ENCODE measurements at regions not wholly inside any gene's neighbourhood (a gene's known extent, or its start where the extent isn't known, plus 50 kb on each side); places are given as distances from the start of the nearest gene placed in this dataset.

GRCh38 chr2:163849756-163850435 lies 114.1 kb upstream of the FIGN start:
- 86 to 95% methylated on average over 3 of the region's 3 CpGs for WGBS, 2 donors (ENCODE audit: low coverage in 1 of 2)
- no peaks in the 10 kb centered on the region for H3K36me3 ChIP-seq
- H3K4me3 ChIP-seq, result no peak overlapping the region
- H3K27me3 ChIP-seq, result no peaks in the 10 kb centered on the region
- H3K4me1 ChIP-seq, result no peaks in the 10 kb centered on the region
- H3K9me3 ChIP-seq, result no peaks in the 10 kb centered on the region
- no peak for ATAC-seq
- TF ChIP-seq POLR2A (IDR thresholded peaks at IDR 0.05) (no peak), POLR2AphosphoS5 (IDR thresholded peaks at IDR 0.05) (no peak), EP300 (IDR thresholded peaks at IDR 0.05) (no peak), CTCF (IDR thresholded peaks at IDR 0.05) (no peak)
- no peak overlapping the region for H3K27ac ChIP-seq

GRCh38 chr2:163838890-163839289 lies 103.1 kb upstream of the FIGN start:
- Histone ChIP-seq H3K9me3 (no peaks in the 10 kb centered on the region), H3K36me3 (no peaks in the 10 kb centered on the region)

GRCh38 chr2:163836167-163836566 lies 100.4 kb upstream of the FIGN start:
- no peak overlapping the region for H3K4me3 ChIP-seq
- peaks cover 0 to 5% (median 0%) of the 10 kb centered on the region in 3 donors for H3K4me1 ChIP-seq
- H3K36me3 ChIP-seq, result no peaks in the 10 kb centered on the region
- H3K9me3 ChIP-seq, result no peaks in the 10 kb centered on the region
- no peak for ATAC-seq
- TF ChIP-seq CTCF (IDR thresholded peaks at IDR 0.05) (no peak), POLR2A (IDR thresholded peaks at IDR 0.05) (no peak), POLR2AphosphoS5 (IDR thresholded peaks at IDR 0.05) (no peak), EP300 (IDR thresholded peaks at IDR 0.05) (no peak)
- H3K27me3 ChIP-seq, result no peaks in the 10 kb centered on the region
- no peak overlapping the region for H3K27ac ChIP-seq

More at GRCh38 chr2:163838890-163839289, 103.1 kb upstream of the FIGN start:
- H3K4me1 ChIP-seq, result no peaks in the 10 kb centered on the region
- TF ChIP-seq EP300 (IDR thresholded peaks at IDR 0.05) (no peak), POLR2A (IDR thresholded peaks at IDR 0.05) (no peak), CTCF (IDR thresholded peaks at IDR 0.05) (no peak), POLR2AphosphoS5 (IDR thresholded peaks at IDR 0.05) (no peak)
- H3K27ac ChIP-seq, result no peak overlapping the region
- H3K4me3 ChIP-seq, result no peak overlapping the region
- no peak for ATAC-seq
- no peaks in the 10 kb centered on the region for H3K27me3 ChIP-seq

- no peak overlapping the region for H3K4me3 ChIP-seq
- no peaks in the 10 kb centered on the region for H3K36me3 ChIP-seq
- H3K4me1 ChIP-seq, result peaks cover 0 to 5% (median 0%) of the 10 kb centered on the region in 3 donors
- WGBS, 2 donors (ENCODE audit: low coverage in 1 of 2), result 82 to 94% methylated on average over 1 of the region's 1 CpG
- no peak for ATAC-seq
- no peaks in the 10 kb centered on the region for H3K27me3 ChIP-seq
- TF ChIP-seq EP300 (IDR thresholded peaks at IDR 0.05), result no peak
- TF ChIP-seq CTCF (IDR thresholded peaks at IDR 0.05), result no peak
- TF ChIP-seq POLR2A (IDR thresholded peaks at IDR 0.05), result no peak
- no peak for TF ChIP-seq POLR2AphosphoS5 (IDR thresholded peaks at IDR 0.05)
- H3K9me3 ChIP-seq, result no peaks in the 10 kb centered on the region
- H3K27ac ChIP-seq, result no peak overlapping the region
Observed at GRCh38 chr2:163834841-163835240, 99.0 kb upstream of the FIGN start.

GRCh38 chr2:163834221-163834620 lies 98.4 kb upstream of the FIGN start:
- Histone ChIP-seq H3K27me3 (no peaks in the 10 kb centered on the region), H3K4me1 (peaks cover 0 to 5% (median 0%) of the 10 kb centered on the region in 3 donors), H3K4me3 (no peak overlapping the region), H3K9me3 (no peaks in the 10 kb centered on the region), H3K27ac (no peak overlapping the region), H3K36me3 (no peaks in the 10 kb centered on the region)
- ATAC-seq, result no peak
- TF ChIP-seq CTCF (IDR thresholded peaks at IDR 0.05), result no peak
- TF ChIP-seq POLR2AphosphoS5 (IDR thresholded peaks at IDR 0.05), result no peak
- TF ChIP-seq POLR2A (IDR thresholded peaks at IDR 0.05), result no peak
- TF ChIP-seq EP300 (IDR thresholded peaks at IDR 0.05), result no peak

All from gastroesophageal sphincter (tissue), 4 donors.